ENCODE measurements at regions not wholly inside any gene's neighbourhood (a gene's known extent, or its start where the extent isn't known, plus 50 kb on each side); places are given as distances from the start of the nearest gene placed in this dataset.

DNA sequence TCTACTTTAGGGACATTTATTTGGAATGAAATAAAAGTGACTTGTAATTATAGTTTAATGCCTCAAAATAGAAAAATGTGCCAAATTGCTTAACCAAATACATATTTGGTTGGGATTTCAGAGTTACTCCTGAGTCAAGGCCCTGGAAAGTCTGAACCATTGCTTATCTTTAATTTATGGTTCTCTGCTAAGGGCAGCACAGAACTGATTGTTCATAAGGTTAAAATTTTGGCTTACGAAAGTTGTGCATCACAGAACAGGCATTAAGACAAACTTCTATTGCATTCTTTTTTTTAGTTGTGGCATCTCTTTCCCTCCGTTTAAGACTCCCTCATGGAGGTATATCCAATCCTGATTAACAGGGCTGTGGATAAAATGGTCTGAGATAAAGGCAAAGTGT is 92.2 kb upstream of the TENT5A start:
- TF ChIP-seq, protein P1, sequence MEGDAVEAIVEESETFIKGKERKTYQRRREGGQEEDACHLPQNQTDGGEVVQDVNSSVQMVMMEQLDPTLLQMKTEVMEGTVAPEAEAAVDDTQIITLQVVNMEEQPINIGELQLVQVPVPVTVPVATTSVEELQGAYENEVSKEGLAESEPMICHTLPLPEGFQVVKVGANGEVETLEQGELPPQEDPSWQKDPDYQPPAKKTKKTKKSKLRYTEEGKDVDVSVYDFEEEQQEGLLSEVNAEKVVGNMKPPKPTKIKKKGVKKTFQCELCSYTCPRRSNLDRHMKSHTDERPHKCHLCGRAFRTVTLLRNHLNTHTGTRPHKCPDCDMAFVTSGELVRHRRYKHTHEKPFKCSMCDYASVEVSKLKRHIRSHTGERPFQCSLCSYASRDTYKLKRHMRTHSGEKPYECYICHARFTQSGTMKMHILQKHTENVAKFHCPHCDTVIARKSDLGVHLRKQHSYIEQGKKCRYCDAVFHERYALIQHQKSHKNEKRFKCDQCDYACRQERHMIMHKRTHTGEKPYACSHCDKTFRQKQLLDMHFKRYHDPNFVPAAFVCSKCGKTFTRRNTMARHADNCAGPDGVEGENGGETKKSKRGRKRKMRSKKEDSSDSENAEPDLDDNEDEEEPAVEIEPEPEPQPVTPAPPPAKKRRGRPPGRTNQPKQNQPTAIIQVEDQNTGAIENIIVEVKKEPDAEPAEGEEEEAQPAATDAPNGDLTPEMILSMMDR (conservative IDR thresholded peaks at IDR 0.05; ENCODE audit: low read length), result no peak
- no peak for TF ChIP-seq EZH2phosphoT487 (IDR thresholded peaks at IDR 0.05; ENCODE audit: borderline replicate concordance, low read depth, low read length)

Data from OCI-LY7 (cell line).